Naive thymus-derived CD4-positive, alpha-beta T cell (primary cell): ENCODE measurements at regions not wholly inside any gene's neighbourhood (a gene's known extent, or its start where the extent isn't known, plus 50 kb on each side); places are given as distances from the start of the nearest gene placed in this dataset.

Source experiments
- ATAC-seq: fragments of 150-1000 bp; cut with Tn5 transposase; 2 replicates; pipeline ENCODE4 v1.10.0; 2021; ENCODE audit warnings: mild to moderate bottlenecking, moderate library complexity
- CTCF ChIA-PET: fragments of 350-600 bp; sonication (Branson Sonifier 250); formaldehyde crosslinking; loops from one replicate; lab custom pipeline; 2021; ENCODE audit warnings: antibody characterized with exemption; lab: Charles Lee
- POLR2A ChIA-PET: fragments of 350-600 bp; sonication (Branson Sonifier 250); formaldehyde crosslinking; loops from one replicate; lab custom pipeline; 2021; ENCODE audit warnings: antibody characterized with exemption, inconsistent platforms; lab: Charles Lee
- DNase-seq, 9 donors: peaks; one replicate each; pipeline versions ENCODE4 v3.0.0 to v3.0.0-alpha.2; 2020 to 2022; ENCODE audit warnings: mixed read lengths in 1 of 9
- H3K27ac ChIP-seq: one replicate; pipeline ENCODE4 v1.7.0; 2013; ENCODE audit warnings: mild to moderate bottlenecking, low read depth, low read length, moderate library complexity
- H3K27me3 ChIP-seq, 2 donors: one replicate each; pipeline ENCODE4 v1.7.0; 2013; ENCODE audit warnings: low read length in 2 of 2, mild to moderate bottlenecking in 2 of 2, moderate library complexity in 2 of 2; ENCODE audit not compliant: control insufficient read depth in 2 of 2, insufficient read depth in 2 of 2
- H3K36me3 ChIP-seq, 3 experiments: 1 replicate in 2 of 3; 2 replicates in 1 of 3; pipeline ENCODE4 v1.7.0; 2013; ENCODE audit warnings: low read length in 3 of 3, mild to moderate bottlenecking in 3 of 3, moderate library complexity in 1 of 3; ENCODE audit not compliant: insufficient read depth in 3 of 3, control insufficient read depth in 2 of 3
- H3K4me1 ChIP-seq, 2 donors: one replicate each; pipeline ENCODE4 v1.7.0; 2013; ENCODE audit warnings: low read length in 2 of 2, mild to moderate bottlenecking in 2 of 2, moderate library complexity in 1 of 2; ENCODE audit not compliant: control insufficient read depth in 2 of 2, insufficient read depth in 2 of 2
- H3K4me3 ChIP-seq: 2 replicates; pipeline ENCODE4 v1.7.0; 2013; ENCODE audit warnings: mild to moderate bottlenecking, low read length
- H3K9me3 ChIP-seq, 3 experiments: 1 replicate in 2 of 3; 2 replicates in 1 of 3; pipeline ENCODE4 v1.7.0; 2013; ENCODE audit warnings: low read length in 3 of 3; ENCODE audit not compliant: control insufficient read depth in 2 of 3
- H3K27ac Mint-ChIP-seq, 9 donors: one replicate each; pipeline ENCODE4 v1.8.0; 2020 to 2022; ENCODE audit warnings: mixed read lengths in 9 of 9, mild to moderate bottlenecking in 8 of 9, moderate library complexity in 5 of 9, inconsistent platforms in 2 of 9
- H3K27me3 Mint-ChIP-seq, 5 donors: one replicate each; pipeline ENCODE4 v1.8.0; 2021 to 2022; ENCODE audit warnings: mixed read lengths in 5 of 5, mild to moderate bottlenecking in 1 of 5
- H3K36me3 Mint-ChIP-seq, 5 donors: one replicate each; pipeline ENCODE4 v1.8.0; 2020 to 2022; ENCODE audit warnings: mixed read lengths in 5 of 5, mild to moderate bottlenecking in 3 of 5, inconsistent platforms in 1 of 5
- H3K4me1 Mint-ChIP-seq, 7 donors: one replicate each; pipeline ENCODE4 v1.8.0; 2020 to 2022; ENCODE audit warnings: mixed read lengths in 7 of 7, mild to moderate bottlenecking in 3 of 7, inconsistent platforms in 1 of 7
- H3K4me3 Mint-ChIP-seq, 10 donors: one replicate each; pipeline ENCODE4 v1.8.0; 2020 to 2022; ENCODE audit warnings: mild to moderate bottlenecking in 10 of 10, mixed read lengths in 10 of 10, moderate library complexity in 6 of 10, inconsistent platforms in 2 of 10
- H3K9me3 Mint-ChIP-seq, 11 donors: one replicate each; pipeline ENCODE4 v1.8.0; 2020 to 2022; ENCODE audit warnings: mixed read lengths in 11 of 11, mild to moderate bottlenecking in 4 of 11, inconsistent platforms in 1 of 11, moderate library complexity in 1 of 11
- intact Hi-C, 2 donors: fragments of 100-400 bp; cut with micrococcal nuclease; formaldehyde crosslinking; loops; one replicate each; pipeline ENCODE4 v1.15.1; 2023

DNA sequence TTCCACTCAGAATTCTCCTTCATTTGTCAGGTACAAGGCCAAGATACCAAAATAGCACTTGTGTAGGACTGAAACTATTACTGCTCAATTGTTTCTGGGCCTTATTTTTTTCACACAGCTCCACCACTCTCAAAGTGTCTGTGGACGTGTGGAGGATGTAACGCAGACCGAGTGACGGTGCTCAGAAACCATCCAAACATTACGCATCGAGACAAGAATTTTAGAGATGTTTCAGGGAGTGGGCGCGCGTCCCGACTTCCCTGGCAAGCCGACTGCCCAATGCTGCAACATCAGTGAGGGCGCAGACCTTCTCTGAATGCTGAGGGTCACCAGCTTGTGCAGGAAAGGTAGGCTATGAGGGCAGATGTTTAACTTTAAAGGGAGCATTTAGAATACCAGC, 108.4 kb downstream of the GATA6 start:
- H3K27ac Mint-ChIP-seq = no peak overlapping the region
- POLR2A ChIA-PET = no interaction called here
- H3K27me3 Mint-ChIP-seq = peaks cover 0 to 5% (median 0%) of the 10 kb centered on the region in 5 donors
- no peak overlapping the region for H3K4me3 Mint-ChIP-seq
- peaks cover 0 to 7% of the 10 kb centered on the region in 2 donors for H3K4me1 ChIP-seq
- ATAC-seq = no peak
- peaks cover 0 to 5% (median 0%) of the 10 kb centered on the region in 7 donors for H3K4me1 Mint-ChIP-seq
- H3K9me3 Mint-ChIP-seq = peaks cover 0 to 21% (median 4%) of the 10 kb centered on the region in 11 donors
- no peaks in the 10 kb centered on the region for H3K9me3 ChIP-seq
- no peak for DNase-seq
- no peaks in the 10 kb centered on the region for H3K36me3 Mint-ChIP-seq
- CTCF ChIA-PET = no interaction called here
- no peak overlapping the region for H3K27ac ChIP-seq
- H3K4me3 ChIP-seq = no peak overlapping the region
- no peaks in the 10 kb centered on the region for H3K36me3 ChIP-seq
- no peaks in the 10 kb centered on the region for H3K27me3 ChIP-seq
- intact Hi-C loops = no loop called here

DNA sequence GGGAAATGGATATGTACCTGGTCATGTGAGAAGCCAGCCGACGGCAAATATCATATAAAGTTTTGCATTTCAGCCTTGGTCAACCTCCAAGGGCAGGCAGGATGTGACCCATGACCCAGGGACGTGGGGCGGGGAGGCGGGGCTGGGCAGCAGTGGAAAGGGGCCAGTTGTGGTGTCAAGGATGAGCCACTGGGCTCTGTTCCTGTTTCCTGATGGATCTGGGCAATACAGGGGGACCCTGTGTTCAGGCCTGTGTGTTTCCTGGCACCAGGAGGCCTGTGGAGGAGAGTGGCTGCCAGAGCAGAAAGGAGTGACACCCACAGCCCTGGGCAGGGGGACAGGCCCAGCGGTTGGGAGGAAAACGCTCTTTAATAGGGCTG, 106.9 kb downstream of the GATA6 start:
- peaks cover 0 to 25% (median 4%) of the 10 kb centered on the region in 11 donors for H3K9me3 Mint-ChIP-seq
- no peak overlapping the region for H3K27ac Mint-ChIP-seq

DNA sequence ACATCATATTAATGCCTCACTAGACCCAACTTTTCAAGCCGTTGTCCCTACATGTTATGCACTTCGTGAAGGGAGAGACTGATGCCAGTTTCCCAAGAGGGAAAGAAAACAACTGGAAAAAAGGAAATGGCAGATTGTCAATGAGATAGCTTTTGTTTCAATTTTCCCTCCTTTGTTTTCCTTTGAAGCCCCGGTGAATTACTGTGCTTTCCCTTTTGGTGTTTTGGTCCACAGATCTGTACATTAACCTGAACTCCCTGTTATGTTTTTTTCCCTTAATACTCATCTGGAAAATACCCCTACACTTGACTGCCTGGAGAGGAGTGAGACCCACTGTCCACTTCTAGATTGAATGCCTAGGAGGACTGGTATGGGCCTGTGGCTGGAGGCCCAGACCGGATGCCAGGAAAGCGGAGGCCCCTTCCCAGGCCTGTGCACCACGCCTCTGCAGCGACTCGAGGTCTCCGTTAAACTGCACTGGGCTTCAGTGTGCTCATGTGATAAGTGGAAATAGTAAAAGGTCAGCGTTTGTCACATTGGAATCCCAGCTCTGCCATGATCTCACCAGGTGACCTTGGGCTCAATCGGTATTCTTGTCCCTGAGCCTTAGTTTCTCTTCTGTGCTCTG, 106.4 kb downstream of the GATA6 start:
- H3K27ac Mint-ChIP-seq = no peak overlapping the region
- ChIA-PET POLR2A (no interaction called here), CTCF (no interaction called here)
- no peak overlapping the region for H3K27ac ChIP-seq
- ATAC-seq (no peak), DNase-seq (no peak)
- H3K9me3 ChIP-seq = no peaks in the 10 kb centered on the region
- H3K4me3 Mint-ChIP-seq = no peak overlapping the region
- peaks cover 0 to 6% (median 3%) of the 10 kb centered on the region in 5 donors for H3K27me3 Mint-ChIP-seq
- H3K9me3 Mint-ChIP-seq = peaks cover 0 to 25% (median 4%) of the 10 kb centered on the region in 11 donors
- H3K27me3 ChIP-seq = no peaks in the 10 kb centered on the region
- no peaks in the 10 kb centered on the region for H3K4me1 ChIP-seq
- H3K36me3 ChIP-seq = no peaks in the 10 kb centered on the region
- no peaks in the 10 kb centered on the region for H3K36me3 Mint-ChIP-seq
- peaks cover 0 to 4% (median 0%) of the 10 kb centered on the region in 7 donors for H3K4me1 Mint-ChIP-seq
- H3K4me3 ChIP-seq = no peak overlapping the region
- intact Hi-C loops = no loop called here

More for the DNA sequence above, 106.9 kb downstream of the GATA6 start:
- peaks cover 0 to 5% (median 0%) of the 10 kb centered on the region in 5 donors for H3K27me3 Mint-ChIP-seq
- CTCF ChIA-PET = no interaction called here
- DNase-seq = no peak
- no peaks in the 10 kb centered on the region for H3K27me3 ChIP-seq
- H3K4me3 ChIP-seq = no peak overlapping the region
- no peak for ATAC-seq
- no peak overlapping the region for H3K27ac ChIP-seq
- POLR2A ChIA-PET = no interaction called here
- peaks cover 0 to 4% (median 0%) of the 10 kb centered on the region in 7 donors for H3K4me1 Mint-ChIP-seq
- H3K36me3 Mint-ChIP-seq = no peaks in the 10 kb centered on the region
- no peaks in the 10 kb centered on the region for H3K9me3 ChIP-seq
- intact Hi-C loops = no loop called here
- no peak overlapping the region for H3K4me3 Mint-ChIP-seq
- no peaks in the 10 kb centered on the region for H3K36me3 ChIP-seq
- H3K4me1 ChIP-seq = no peaks in the 10 kb centered on the region

- H3K36me3 Mint-ChIP-seq = no peaks in the 10 kb centered on the region
- H3K9me3 ChIP-seq = no peaks in the 10 kb centered on the region
- POLR2A ChIA-PET = no interaction called here
- peaks cover 0 to 20% (median 4%) of the 10 kb centered on the region in 11 donors for H3K9me3 Mint-ChIP-seq
- H3K36me3 ChIP-seq = no peaks in the 10 kb centered on the region
- DNase-seq (no peak), ATAC-seq (no peak)
- H3K4me3 ChIP-seq = no peak overlapping the region
- CTCF ChIA-PET = no interaction called here
- H3K4me3 Mint-ChIP-seq = no peak overlapping the region
- no peaks in the 10 kb centered on the region for H3K4me1 ChIP-seq
- peaks cover 0 to 3% (median 0%) of the 10 kb centered on the region in 7 donors for H3K4me1 Mint-ChIP-seq
- H3K27me3 ChIP-seq = no peaks in the 10 kb centered on the region
- H3K27ac ChIP-seq = no peak overlapping the region
- H3K27ac Mint-ChIP-seq = no peak overlapping the region
- H3K27me3 Mint-ChIP-seq = peaks cover 0 to 12% (median 0%) of the 10 kb centered on the region in 5 donors
- intact Hi-C loops = no loop called here
Measured at GRCh38 chr18:22273101-22274039, 104.0 kb downstream of the GATA6 start.

- no peak for ATAC-seq
- Histone ChIP-seq H3K4me1 (no peaks in the 10 kb centered on the region), H3K27me3 (no peaks in the 10 kb centered on the region), H3K4me3 (no peak overlapping the region), H3K27ac (no peak overlapping the region), H3K36me3 (no peaks in the 10 kb centered on the region), H3K9me3 (no peaks in the 10 kb centered on the region)
- peaks cover 0 to 20% (median 4%) of the 10 kb centered on the region in 11 donors for H3K9me3 Mint-ChIP-seq
- no peak overlapping the region for H3K4me3 Mint-ChIP-seq
- no peak overlapping the region for H3K27ac Mint-ChIP-seq
- H3K36me3 Mint-ChIP-seq = no peaks in the 10 kb centered on the region
- POLR2A ChIA-PET = no interaction called here
- CTCF ChIA-PET = no interaction called here
- intact Hi-C loops = no loop called here
- H3K4me1 Mint-ChIP-seq = peaks cover 0 to 3% (median 0%) of the 10 kb centered on the region in 7 donors
- no peak for DNase-seq
- H3K27me3 Mint-ChIP-seq = peaks cover 0 to 12% (median 0%) of the 10 kb centered on the region in 5 donors
Measured at GRCh38 chr18:22272242-22272641, 102.9 kb downstream of the GATA6 start.

DNA sequence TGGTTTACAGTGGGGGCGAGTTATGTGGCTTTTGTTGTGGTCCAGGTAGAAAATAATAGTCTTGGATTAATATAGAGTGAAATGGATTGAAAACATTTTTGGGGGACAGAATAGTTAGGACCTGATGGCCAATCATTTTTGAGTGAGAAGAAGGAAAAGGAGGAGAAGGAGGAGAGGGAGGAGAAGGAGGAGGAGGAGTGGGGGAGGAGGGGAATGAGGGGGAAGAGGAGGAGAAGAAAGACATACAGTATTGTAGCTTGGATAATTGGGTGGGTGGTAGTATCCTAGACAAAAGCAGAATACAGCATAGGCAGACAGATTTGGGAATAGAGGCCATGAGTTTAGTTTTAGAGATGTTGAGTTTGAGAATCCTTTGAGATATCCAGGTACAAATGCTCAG, 101.6 kb downstream of the GATA6 start:
- no peak overlapping the region for H3K4me3 ChIP-seq

More for the DNA sequence above, 101.6 kb downstream of the GATA6 start:
- Mint-ChIP-seq H3K4me1 (peaks cover 0 to 3% (median 0%) of the 10 kb centered on the region in 7 donors), H3K9me3 (peaks cover 0 to 20% (median 4%) of the 10 kb centered on the region in 11 donors), H3K4me3 (no peak overlapping the region), H3K27ac (no peak overlapping the region), H3K36me3 (no peaks in the 10 kb centered on the region), H3K27me3 (peaks cover 0 to 12% (median 0%) of the 10 kb centered on the region in 5 donors)
- no peaks in the 10 kb centered on the region for H3K36me3 ChIP-seq
- ATAC-seq = no peak
- CTCF ChIA-PET = interaction anchor here (0.6 kb wide), 1 partner anchor 517 kb away, joined by 4 read pairs; no protein-coding TSS in a partner anchor
- no peaks in the 10 kb centered on the region for H3K9me3 ChIP-seq
- POLR2A ChIA-PET = no interaction called here
- DNase-seq = no peak
- H3K4me1 ChIP-seq = no peaks in the 10 kb centered on the region
- intact Hi-C loops = no loop called here
- no peaks in the 10 kb centered on the region for H3K27me3 ChIP-seq
- H3K27ac ChIP-seq = no peak overlapping the region
